ENCODE measurements at regions not wholly inside any gene's neighbourhood (a gene's known extent, or its start where the extent isn't known, plus 50 kb on each side); places are given as distances from the start of the nearest gene placed in this dataset.

DNA sequence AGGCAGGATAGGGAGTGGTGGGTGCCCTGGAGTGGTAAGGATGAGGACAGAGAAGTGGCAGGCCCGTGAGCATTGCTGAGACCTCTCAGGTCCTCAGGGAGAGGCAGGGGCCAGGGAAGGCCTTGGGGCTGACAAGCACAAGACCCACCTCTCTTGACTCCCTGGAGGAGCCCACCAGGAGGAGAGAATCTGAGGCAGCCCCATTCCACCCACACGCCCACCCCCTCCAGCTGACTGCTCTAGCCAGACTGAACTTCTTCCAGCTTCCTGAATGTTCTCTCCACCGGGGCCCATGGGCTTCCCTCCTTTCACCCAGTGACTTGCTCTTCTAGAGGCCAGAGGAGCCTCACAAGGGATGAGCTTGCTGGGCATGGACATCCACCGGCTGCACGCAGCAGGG lies 1403.0 kb downstream of the BRD1 start:
- no peaks in the 10 kb centered on the region for H3K4me1 ChIP-seq
- no peak for DNase-seq (ENCODE audit: low spot score)
- H3K27me3 ChIP-seq: no peaks in the 10 kb centered on the region
- H3K36me3 ChIP-seq: no peaks in the 10 kb centered on the region
- no peaks in the 10 kb centered on the region for H3K9me3 ChIP-seq
- no peak overlapping the region for H3K4me3 ChIP-seq
- H3K27ac ChIP-seq: no peak overlapping the region
- TF ChIP-seq CTCF (IDR thresholded peaks at IDR 0.05): no peak

GRCh38 chr22:48424201-48424627 lies 1403.5 kb downstream of the BRD1 start:
- Histone ChIP-seq H3K4me3 (no peak overlapping the region), H3K27me3 (no peaks in the 10 kb centered on the region), H3K36me3 (no peaks in the 10 kb centered on the region), H3K9me3 (no peaks in the 10 kb centered on the region), H3K27ac (no peak overlapping the region), H3K4me1 (no peaks in the 10 kb centered on the region)
- TF ChIP-seq CTCF (IDR thresholded peaks at IDR 0.05): no peak
- no peak for DNase-seq (ENCODE audit: low spot score)

DNA sequence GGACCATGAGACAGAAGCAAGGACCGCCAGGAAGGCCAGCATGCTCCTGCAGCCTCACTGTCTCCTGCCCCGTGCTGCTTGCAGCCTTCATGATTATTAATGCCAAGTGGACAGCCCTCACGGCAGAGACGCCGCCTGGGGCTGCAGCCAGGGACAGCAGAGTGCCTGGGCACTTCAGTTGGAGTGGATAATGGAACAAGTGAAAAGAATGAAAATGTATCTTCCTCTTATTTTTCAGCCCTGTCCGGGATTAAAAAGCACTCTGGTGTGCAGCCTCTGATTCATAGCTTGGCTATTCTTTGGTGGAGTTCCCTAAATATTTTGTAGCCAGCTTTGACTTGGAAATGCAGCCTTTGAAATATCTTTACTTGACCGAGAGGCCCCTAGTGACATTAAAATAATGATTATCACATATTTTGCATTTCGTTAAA lies 1404.2 kb downstream of the BRD1 start:
- TF ChIP-seq CTCF (IDR thresholded peaks at IDR 0.05): no peak
- Histone ChIP-seq H3K4me3 (no peak overlapping the region), H3K27me3 (no peaks in the 10 kb centered on the region), H3K36me3 (no peaks in the 10 kb centered on the region), H3K9me3 (no peaks in the 10 kb centered on the region), H3K27ac (no peak overlapping the region), H3K4me1 (no peaks in the 10 kb centered on the region)
- no peak for DNase-seq (ENCODE audit: low spot score)

DNA sequence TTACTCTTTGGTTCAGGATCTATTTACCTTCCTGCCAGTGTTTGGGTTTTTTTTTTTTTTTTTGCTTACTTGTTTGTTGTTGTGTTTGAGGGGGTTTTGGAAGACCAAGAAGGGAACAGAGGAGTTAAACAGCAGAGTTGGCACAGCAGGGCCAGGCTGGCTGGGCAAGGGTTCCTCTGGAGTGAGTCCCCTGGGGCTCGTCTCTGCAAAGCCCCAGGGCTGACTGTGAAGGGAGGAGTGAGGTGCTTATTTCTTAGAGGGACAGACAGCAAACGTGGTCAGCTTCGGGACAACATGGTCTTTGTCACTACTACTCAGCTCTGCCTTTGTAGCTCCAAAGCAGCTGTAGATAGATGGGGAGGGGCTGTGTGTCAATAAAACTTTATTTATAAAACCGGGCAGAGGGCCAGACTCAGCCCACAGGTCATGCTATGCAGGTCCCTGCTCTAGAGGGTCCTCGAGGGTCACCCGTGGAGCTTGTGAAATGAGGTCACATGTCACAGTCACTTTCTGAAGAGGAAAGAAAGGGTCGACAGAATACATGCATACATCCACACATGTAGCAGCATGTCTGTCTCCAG lies 1404.7 kb downstream of the BRD1 start:
- TF ChIP-seq CTCF (IDR thresholded peaks at IDR 0.05): no peak
- H3K4me1 ChIP-seq: no peaks in the 10 kb centered on the region
- no peak for DNase-seq (ENCODE audit: low spot score)
- H3K4me3 ChIP-seq: no peak overlapping the region
- no peaks in the 10 kb centered on the region for H3K9me3 ChIP-seq
- H3K36me3 ChIP-seq: no peaks in the 10 kb centered on the region
- no peaks in the 10 kb centered on the region for H3K27me3 ChIP-seq
- H3K27ac ChIP-seq: no peak overlapping the region

DNA sequence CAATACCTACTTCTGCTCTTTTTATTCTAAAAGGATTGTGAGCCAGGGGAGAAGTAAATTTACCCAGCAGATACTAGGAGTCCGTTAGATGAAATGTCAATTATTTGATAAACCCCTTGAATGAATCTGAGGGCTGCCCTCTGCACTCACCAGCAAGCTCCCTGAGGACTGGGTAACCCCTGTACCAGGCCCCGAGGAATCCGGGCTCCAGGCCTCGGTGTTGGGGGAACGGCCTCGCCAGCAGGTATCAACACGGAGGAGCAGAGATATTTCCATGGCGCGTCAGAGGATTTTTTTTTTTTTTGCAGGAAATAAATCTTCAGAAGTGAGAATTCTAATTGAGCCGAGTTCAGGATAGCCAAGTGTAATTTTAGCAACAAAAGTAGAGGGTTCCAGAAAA lies 1408.8 kb downstream of the BRD1 start:
- DNase-seq (ENCODE audit: low spot score): no peak
- Histone ChIP-seq H3K9me3 (no peaks in the 10 kb centered on the region), H3K36me3 (no peaks in the 10 kb centered on the region), H3K4me1 (no peaks in the 10 kb centered on the region), H3K27me3 (no peaks in the 10 kb centered on the region), H3K4me3 (no peak overlapping the region), H3K27ac (no peak overlapping the region)
- no peak for TF ChIP-seq CTCF (IDR thresholded peaks at IDR 0.05)

Data from right atrium auricular region (tissue), 2 donors.